ENCODE measurements at regions not wholly inside any gene's neighbourhood (a gene's known extent, or its start where the extent isn't known, plus 50 kb on each side); places are given as distances from the start of the nearest gene placed in this dataset.

- DNase-seq (ENCODE audit: low read depth) = no peak
- no peak for TF ChIP-seq CTCF (conservative IDR thresholded peaks at IDR 0.05; ENCODE audit: low read depth, low read length)
- no peak overlapping the region for H3K4me3 ChIP-seq (ENCODE audit: low read depth, low read length)
Measured at GRCh38 chr15:93158097-93158900, 69.3 kb upstream of the RGMA start.

DNA sequence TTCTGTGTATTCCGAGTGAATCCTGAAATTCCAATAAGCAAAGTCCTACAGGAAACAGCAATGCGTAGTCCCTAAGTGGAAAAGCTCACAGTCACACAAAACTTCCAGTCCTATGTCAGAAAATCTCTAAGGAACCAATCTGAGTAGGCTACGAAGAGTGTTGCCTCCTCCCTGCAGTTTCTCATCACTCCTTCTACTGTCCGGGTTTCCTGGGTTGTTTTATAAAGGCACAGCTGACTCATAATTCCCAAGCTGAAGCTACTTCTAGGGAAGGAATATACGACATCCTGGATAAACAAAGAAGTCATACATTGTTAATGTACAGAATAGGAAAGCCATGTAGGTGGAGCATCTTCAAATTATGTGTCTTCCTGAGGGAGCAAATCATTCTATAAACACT is 65.7 kb upstream of the RGMA start:
- no peak for DNase-seq (ENCODE audit: low read depth)
- TF ChIP-seq CTCF (conservative IDR thresholded peaks at IDR 0.05; ENCODE audit: low read depth, low read length) = no peak
- no peak overlapping the region for H3K4me3 ChIP-seq (ENCODE audit: low read depth, low read length)

DNA sequence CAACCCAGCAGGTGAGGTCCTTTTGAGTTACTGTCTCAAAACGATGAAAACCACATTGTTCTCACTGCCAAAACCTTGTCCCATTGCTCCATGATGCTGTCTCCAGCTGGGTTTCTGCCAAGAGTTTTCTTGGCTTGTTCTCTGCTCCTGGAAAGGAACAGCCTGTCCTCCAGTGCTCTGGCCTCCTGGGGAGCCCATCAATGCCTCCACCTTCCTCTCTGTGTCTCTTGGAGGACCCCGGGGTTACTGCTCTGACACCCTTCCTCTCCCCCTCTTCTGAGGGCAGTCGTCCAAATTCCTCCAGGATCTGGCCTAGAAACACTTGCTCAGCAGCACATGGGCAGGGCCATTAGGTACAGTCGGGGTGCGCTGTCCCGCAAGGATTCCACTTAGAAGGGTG is 63.9 kb upstream of the RGMA start:
- no peak for TF ChIP-seq CTCF (conservative IDR thresholded peaks at IDR 0.05; ENCODE audit: low read depth, low read length)
- DNase-seq (ENCODE audit: low read depth) = peak; percentile 26

DNA sequence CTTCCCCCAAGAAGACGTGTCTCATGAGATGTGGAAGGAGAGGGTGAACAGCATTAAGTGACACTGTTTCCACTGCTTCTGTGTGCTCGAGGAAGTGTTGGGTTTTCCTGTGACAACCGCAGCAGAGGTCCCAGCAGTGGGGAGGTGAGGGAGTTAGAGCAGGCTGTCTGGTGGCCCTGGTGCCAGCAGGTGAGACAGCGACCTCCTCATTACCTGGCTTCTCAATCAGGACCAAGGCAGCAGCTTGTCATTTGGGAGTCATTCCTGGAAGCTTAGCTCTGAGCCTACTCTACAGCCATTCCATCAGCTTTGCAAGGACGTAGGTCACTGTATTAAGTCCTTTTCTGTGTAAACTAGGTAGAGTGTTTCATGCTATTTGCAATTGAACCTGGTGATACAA is 63.3 kb upstream of the RGMA start:
- DNase-seq (ENCODE audit: low read depth) = no peak
- no peak for TF ChIP-seq CTCF (conservative IDR thresholded peaks at IDR 0.05; ENCODE audit: low read depth, low read length)
- no peak overlapping the region for H3K4me3 ChIP-seq (ENCODE audit: low read depth, low read length)

More for the DNA sequence above, 63.9 kb upstream of the RGMA start:
- H3K4me3 ChIP-seq (ENCODE audit: low read depth, low read length) = no peak overlapping the region

DNA sequence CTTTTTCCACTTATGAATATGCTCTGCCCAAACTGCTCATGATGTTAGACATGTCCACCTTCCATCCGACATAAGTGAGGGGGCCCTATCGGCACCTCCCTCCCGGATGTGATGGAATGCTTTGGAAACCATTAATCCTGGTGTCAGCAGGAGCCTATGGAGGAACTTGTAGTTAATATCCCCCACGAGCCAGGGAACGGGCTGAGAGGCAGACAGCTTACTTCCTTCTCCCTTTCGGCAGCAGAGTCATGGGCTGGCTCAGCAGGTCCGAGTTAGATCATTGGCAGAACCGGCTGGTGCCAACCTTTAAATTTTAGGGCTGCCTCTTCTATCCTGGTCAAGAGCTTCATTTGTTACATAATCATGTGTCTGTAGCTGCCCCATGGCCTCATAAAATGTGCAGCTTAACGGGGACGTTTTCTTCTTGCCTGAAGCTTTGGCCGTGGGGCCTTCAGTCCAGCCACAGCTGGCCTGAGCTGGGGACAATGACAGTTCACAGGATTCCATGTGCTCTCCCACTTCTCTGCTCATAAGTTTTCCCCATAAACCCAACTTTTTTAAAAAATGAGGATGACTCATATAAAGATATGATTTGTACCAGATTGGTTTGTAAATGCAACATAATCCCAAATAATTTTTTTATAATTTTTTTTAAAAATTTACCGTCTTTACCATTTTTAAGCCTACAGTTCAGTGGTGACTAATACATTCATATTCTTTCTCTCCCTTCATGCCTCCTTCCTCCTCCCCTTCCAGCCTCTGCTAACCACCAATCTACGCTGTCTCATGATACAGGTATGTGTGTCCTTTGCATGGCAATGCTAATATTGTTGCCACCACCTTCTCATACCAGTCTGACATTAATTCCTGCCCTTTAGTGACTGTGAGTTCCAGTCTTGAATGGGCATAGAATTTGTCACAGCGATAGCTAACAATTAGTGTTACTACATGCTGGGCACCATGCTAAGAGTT is 62.2 kb upstream of the RGMA start:
- no peak overlapping the region for H3K4me3 ChIP-seq (ENCODE audit: low read depth, low read length)
- TF ChIP-seq CTCF (conservative IDR thresholded peaks at IDR 0.05; ENCODE audit: low read depth, low read length) = no peak
- no peak for DNase-seq (ENCODE audit: low read depth)

- no peak overlapping the region for H3K4me3 ChIP-seq (ENCODE audit: low read depth, low read length)
- no peak for TF ChIP-seq CTCF (conservative IDR thresholded peaks at IDR 0.05; ENCODE audit: low read depth, low read length)
- DNase-seq (ENCODE audit: low read depth) = no peak
Measured at GRCh38 chr15:93146601-93147000, 57.6 kb upstream of the RGMA start.

All from choroid plexus epithelial cell (primary cell).